ENCODE measurements at regions not wholly inside any gene's neighbourhood (a gene's known extent, or its start where the extent isn't known, plus 50 kb on each side); places are given as distances from the start of the nearest gene placed in this dataset.
"Not testable (repeated sequence)": the region's sequence is repeated elsewhere in the genome, so short reads cannot be mapped to it uniquely, and the experiment has no call there.

DNA sequence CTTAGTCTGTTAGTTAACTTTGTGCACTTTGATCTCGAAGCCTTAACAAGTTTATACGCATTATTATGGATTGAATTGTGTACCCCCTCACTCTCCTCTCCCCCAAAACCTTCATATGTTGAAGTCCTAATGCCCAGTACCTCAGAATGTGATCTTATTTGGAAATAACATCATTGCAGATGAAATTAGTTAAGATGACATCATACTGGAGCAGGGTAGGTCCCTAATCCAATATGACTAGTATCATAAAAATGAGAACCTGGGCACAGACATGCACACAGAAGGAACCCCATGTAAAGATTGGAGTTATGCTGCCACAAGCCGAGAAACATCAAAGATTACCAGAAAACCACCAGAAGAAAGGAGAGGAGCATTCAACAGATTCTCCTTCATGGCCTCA, 85.8 kb upstream of the TSC22D1 start:
- no peak for ATAC-seq
- no peak for DNase-seq

DNA sequence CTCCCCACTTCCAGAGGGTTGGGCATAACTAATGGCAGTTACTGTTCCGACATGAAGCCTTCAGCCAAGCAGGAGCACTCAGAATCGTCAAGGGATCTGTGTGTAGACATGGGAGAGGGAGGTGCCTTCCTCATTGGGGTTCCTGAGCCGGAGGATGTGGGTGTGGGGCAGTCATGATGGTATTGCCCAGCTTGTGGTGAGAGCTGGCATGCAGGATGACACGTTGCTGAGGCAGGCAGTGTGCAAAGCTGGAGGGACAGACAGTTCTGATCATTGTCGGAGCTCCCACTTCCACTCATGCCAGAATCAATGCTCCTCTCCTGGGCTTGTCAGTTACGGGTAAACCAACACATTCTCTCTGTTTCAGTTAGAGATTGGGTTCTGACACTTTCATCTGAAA, 83.9 kb upstream of the TSC22D1 start:
- ATAC-seq (no peak), DNase-seq (no peak)

- no peak for DNase-seq
- no peak for ATAC-seq
Observed at GRCh38 chr13:44652962-44653660, 77.0 kb upstream of the TSC22D1 start.

GRCh38 chr13:44652168-44652567, 76.0 kb upstream of the TSC22D1 start:
- no peak for ATAC-seq
- DNase-seq = no peak

DNA sequence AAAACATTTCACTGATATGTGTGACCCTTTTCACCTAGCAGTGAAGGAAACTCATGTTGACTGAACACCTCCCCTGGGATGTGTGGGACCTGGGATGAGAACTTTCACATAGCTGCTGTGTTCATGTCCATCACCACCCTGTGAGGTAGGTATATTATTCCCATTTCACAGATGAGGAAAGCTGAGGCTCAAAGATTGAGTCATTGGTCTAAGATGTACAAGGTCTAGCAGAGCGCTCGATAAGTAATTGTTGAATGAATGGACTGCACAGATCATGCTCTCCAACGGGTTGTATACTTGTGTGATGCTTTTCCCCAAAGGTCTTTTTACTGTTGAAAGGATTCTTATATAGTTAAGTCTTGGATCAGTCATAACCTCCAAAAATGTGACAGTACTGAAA, 75.6 kb upstream of the TSC22D1 start:
- ATAC-seq = no peak
- DNase-seq = no peak

DNA sequence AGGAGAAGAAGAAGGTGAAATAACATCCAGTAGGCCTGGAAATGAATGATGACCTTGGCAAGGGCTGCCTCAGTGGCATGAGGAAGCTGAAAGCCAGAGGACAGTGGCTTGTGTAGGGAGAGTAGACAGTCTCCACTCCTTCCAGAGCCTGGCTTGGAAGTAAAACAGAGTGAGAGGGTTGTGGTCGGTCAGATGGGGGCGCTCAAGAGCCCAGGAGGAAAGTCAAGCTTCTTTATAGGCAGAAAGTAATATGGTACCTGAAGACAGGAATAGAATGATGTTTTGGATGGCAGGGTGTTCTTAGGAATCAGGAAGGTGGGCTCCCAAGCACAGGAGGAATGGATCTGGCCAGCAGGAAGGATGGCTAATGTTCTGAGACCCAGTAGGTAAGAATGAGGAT, 75.1 kb upstream of the TSC22D1 start:
- DNase-seq (no peak), ATAC-seq (no peak)

DNA sequence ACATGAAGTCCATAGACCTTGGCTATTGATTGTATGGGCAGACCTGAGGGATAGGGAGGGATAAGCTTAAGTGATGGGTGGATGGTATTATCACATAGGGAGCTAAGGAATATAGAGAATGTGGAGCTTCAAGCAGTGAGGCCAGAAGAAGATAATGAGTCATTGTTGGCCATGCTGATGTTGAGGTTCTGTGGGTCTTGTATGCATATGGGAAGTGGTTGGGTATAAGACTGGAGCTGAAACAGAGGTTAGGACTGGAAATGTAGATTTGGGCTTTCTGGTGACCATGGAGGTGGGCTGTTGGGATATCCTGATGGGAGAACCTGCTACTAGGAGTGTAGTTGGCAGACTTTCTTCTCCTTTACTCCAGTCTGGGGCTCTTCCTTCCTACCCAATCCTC, 73.7 kb upstream of the TSC22D1 start:
- no peak for DNase-seq
- ATAC-seq = peak; percentile 50

DNA sequence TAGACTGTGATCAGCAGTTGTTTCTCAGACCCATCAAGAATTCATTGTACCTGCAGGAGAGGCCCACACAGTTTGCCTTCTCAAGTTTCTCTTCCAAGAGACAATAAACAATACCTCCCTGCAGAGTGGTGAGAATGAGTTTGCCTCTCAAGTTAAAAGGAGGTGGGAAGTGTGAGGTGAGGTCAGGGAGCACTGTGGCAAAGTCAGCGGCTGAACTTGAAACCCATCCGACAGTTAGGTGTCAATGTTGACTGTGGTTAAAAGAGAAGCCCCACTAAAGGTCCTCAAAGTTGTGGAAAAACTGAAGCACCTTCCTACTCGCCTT, 72.9 kb upstream of the TSC22D1 start:
- ATAC-seq (peak; percentile 89), DNase-seq (peak; percentile 54)

DNA sequence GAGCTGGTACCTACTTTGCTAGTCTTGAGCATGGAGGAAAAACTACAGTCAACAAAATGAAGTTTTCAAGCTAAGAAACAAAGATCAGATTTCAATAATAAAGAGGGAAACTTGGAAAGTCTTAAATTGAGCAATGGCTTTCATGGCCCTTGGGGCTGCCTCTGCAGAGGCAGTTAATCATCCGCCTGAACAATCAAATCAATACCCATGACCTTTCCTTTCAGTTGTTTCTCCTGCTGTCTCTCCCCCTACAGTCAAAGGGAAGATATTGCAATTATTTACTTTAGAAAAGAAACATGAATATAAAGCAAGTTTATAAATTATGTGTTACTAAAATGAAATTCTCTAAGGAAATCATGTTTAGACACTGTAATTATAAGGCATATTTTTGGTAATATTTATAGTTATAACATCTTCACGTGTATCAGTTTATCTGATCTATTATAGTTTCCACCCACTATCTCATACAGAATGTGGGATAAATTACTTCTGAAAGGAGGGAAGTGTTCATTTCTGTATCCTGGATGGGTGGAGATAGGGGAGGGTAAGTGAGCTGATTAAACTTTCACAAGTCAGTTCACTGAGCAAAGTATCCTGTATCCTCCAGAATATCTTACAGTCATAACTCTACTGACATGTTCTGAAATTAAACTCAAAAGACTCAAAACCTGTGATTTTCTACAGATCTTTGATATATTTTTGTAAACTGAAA, 72.4 kb upstream of the TSC22D1 start:
- peak; percentile 74 for ATAC-seq
- DNase-seq = no peak

DNA sequence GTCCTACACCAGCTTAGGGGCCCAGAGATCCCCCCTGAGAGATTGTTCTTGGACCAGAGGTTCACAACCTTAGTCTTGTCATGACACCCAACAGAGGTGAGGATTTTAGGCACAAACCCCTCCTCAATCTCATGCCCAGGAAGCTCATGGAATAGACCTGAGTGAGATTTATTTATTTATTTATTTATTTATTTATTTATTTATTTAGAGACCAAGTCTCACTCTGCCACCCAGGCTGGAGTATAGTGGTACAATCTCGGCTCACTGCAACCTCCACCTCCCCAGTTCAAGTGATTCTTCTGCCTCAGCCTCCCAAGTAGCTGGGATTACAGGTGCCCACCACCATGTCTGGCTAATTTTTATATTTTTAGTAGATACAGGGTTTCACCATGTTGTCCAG, 71.4 kb upstream of the TSC22D1 start:
- not testable (repeated sequence) for ATAC-seq, DNase-seq

DNA sequence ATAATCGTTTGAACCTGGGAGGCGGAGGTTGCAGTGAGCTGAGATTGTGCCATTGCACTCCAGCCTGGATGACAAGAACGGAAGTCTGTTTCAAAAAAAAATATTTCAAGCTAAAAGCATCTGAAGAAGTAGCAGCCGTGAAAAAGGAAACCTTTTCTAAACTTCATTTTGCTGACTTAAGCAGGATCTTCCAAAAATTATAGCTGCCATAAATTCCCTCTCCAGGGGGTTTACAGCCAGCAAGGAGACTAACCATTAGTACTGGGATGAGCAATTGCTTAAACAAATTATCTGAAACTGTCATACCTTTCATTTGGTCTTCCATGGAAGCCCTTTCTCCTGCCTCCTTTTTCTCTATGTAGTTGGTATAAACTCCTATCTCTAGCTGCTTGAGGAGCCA, 69.9 kb upstream of the TSC22D1 start:
- ATAC-seq (no peak), DNase-seq (no peak)

- DNase-seq (no peak), ATAC-seq (no peak)
Observed at GRCh38 chr13:44643256-44643655, 67.1 kb upstream of the TSC22D1 start.

GRCh38 chr13:44637581-44637980, 61.5 kb upstream of the TSC22D1 start:
- ATAC-seq = no peak
- DNase-seq = no peak

- no peak for DNase-seq
- ATAC-seq = no peak
Observed at GRCh38 chr13:44629465-44630183, 53.5 kb upstream of the TSC22D1 start.

GRCh38 chr13:44628826-44629225, 52.7 kb upstream of the TSC22D1 start:
- ATAC-seq = not testable (repeated sequence)

GRCh38 chr13:44627441-44627840, 51.3 kb upstream of the TSC22D1 start:
- DNase-seq (no peak), ATAC-seq (no peak)

More at GRCh38 chr13:44628826-44629225, 52.7 kb upstream of the TSC22D1 start:
- not testable (repeated sequence) for DNase-seq

DNA sequence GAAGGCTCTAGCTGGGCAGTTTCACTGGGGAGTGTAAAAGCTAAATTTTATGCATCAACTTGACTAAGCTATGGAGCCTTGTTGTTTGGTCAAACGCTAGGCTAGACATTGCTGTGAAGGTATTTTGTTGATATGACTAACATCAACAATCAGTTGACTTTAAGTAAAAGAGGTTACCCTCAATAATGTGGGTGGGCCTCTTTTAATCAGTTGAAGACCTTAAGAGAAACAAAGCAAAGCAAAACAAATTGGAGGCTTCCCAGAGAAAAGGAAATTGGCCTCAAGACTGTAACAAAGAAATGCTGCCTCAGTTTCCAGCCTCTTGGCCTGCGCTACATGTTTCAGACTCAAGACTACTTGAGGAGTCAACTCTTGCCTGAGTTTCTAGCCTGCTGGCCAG, 50.0 kb upstream of the TSC22D1 start:
- ATAC-seq = no peak
- DNase-seq = no peak
